Esophagus squamous epithelium (tissue), 5 donors: ENCODE measurements at regions not wholly inside any gene's neighbourhood (a gene's known extent, or its start where the extent isn't known, plus 50 kb on each side); places are given as distances from the start of the nearest gene placed in this dataset.

Experiments used
- DNase-seq: peaks from one replicate; lab custom pipeline; 2025; lab: John Stamatoyannopoulos, UW
- H3K27ac ChIP-seq, 4 donors: fragments of 200-600 bp; sonication (generic); one replicate each; pipeline ENCODE4 v1.5.1; 2016 to 2019; ENCODE audit warnings: mild to moderate bottlenecking in 1 of 4
- H3K27me3 ChIP-seq, 4 donors: fragments of 200-600 bp; sonication (generic); 1 replicate in 3 of 4; 2 replicates in 1 of 4; pipeline versions ENCODE4 v1.5.1 to v1.6.0; 2017 to 2021; ENCODE audit warnings: antibody characterized with exemption in 1 of 4
- H3K36me3 ChIP-seq, 3 donors: fragments of 200-600 bp; sonication (generic); one replicate each; pipeline ENCODE4 v1.5.1; 2016 to 2019
- H3K4me1 ChIP-seq, 3 donors: fragments of 200-600 bp; sonication (generic); one replicate each; pipeline ENCODE4 v1.5.1; 2017 to 2019
- H3K4me3 ChIP-seq, 4 donors: fragments of 200-600 bp; sonication (generic); 1 replicate in 3 of 4; 2 replicates in 1 of 4; pipeline ENCODE4 v1.5.1; 2016 to 2019; ENCODE audit warnings: mild to moderate bottlenecking in 2 of 4, moderate library complexity in 1 of 4
- H3K9me3 ChIP-seq, 3 donors: fragments of 200-600 bp; sonication (generic); one replicate each; pipeline ENCODE4 v1.5.1; 2016 to 2019
- CTCF ChIP-seq, 6 experiments: fragments of 450-650 bp in 4 of 6; fragments of 200-600 bp in 2 of 6; sonication (generic) in 2 of 6; IDR thresholded peaks; one replicate each; pipeline ENCODE4 v1.5.1; 2016 to 2019; ENCODE audit warnings: antibody characterized with exemption in 6 of 6, mild to moderate bottlenecking in 4 of 6, moderate library complexity in 4 of 6
- POLR2A ChIP-seq, 4 donors: fragments of 450-650 bp; IDR thresholded peaks; one replicate each; pipeline ENCODE4 v1.6.1; 2017; ENCODE audit warnings: antibody characterized with exemption in 4 of 4, mild to moderate bottlenecking in 4 of 4, moderate library complexity in 3 of 4
- WGBS, 2 donors: methylation state at CpG; one replicate each; pipeline ENCODE4 v1.1.5; 2018; 5-methylcytosine and 5-hydroxymethylcytosine counted together
- intact Hi-C: fragments of 100-400 bp; cut with DNase I; formaldehyde crosslinking; loops from one replicate; pipeline ENCODE4 v1.15.0; 2022
- donor health status: DM: yes; HTN: yes; CAD: no.

- 67 to 69% methylated on average over 2 of the region's 2 CpGs for WGBS, 2 donors
- intact Hi-C loops, result no loop called here
Observed at GRCh38 chr4:24731448-24731847, 63.9 kb upstream of the SOD3 start.

DNA sequence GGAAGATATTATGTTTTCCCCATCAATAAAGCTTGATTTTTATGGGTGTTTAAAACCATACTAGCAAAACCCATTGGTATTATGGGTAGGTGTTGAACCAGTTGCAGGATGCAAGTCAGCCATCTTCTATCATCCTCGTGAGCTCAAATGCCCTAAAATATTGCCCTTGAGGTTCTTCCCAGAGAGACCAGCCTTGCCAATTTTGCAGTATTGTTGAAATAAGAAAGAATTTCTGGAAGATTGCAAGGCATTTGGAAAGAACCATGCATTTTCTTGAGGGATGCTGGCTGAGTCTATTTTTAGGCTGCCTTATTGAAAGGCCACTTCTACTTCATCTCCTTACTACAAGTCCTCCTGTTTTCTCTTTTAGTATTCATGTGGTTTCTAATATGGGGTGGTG, 60.9 kb upstream of the SOD3 start:
- intact Hi-C loops, result no loop called here
- no peak for DNase-seq
- peaks cover 0 to 7% (median 0%) of the 10 kb centered on the region in 3 donors for H3K9me3 ChIP-seq
- peaks cover 0 to 21% (median 2%) of the 10 kb centered on the region in 3 donors for H3K4me1 ChIP-seq
- 58 to 62% methylated on average over 1 of the region's 1 CpG for WGBS, 2 donors
- peak overlapping the region in 2 of 4 donors; percentile 44 to 63 for H3K27ac ChIP-seq
- H3K4me3 ChIP-seq, result no peak overlapping the region
- no peak for TF ChIP-seq CTCF (IDR thresholded peaks at IDR 0.05)
- TF ChIP-seq POLR2A (IDR thresholded peaks at IDR 0.05), result no peak
- H3K27me3 ChIP-seq, result no peaks in the 10 kb centered on the region
- H3K36me3 ChIP-seq, result no peaks in the 10 kb centered on the region

More at GRCh38 chr4:24731448-24731847, 63.9 kb upstream of the SOD3 start:
- H3K9me3 ChIP-seq, result no peaks in the 10 kb centered on the region
- no peak for TF ChIP-seq POLR2A (IDR thresholded peaks at IDR 0.05)
- TF ChIP-seq CTCF (IDR thresholded peaks at IDR 0.05), result no peak
- DNase-seq, result no peak
- H3K36me3 ChIP-seq, result no peaks in the 10 kb centered on the region
- H3K27ac ChIP-seq, result no peak overlapping the region
- no peaks in the 10 kb centered on the region for H3K27me3 ChIP-seq
- H3K4me3 ChIP-seq, result no peak overlapping the region
- peaks cover 0 to 21% (median 2%) of the 10 kb centered on the region in 3 donors for H3K4me1 ChIP-seq

DNA sequence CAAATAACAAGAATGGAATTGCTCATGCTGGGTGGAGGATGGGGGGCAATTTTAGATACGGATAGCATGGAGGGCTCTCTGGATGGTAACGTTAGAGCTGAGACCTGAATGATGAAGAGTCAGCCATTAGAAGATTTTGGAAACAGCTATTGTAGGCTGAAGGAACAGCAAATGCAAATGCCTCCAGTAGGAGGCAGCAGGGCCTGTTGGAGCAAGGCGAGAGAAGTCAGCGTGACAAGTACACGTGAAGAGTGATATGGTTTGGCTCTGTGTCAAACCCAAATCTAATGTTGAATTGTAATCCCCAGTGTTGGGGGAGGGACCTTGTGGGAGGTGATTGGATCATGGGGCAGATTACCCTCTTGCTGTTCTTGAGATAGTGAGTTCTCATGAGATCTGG, 59.3 kb upstream of the SOD3 start:
- DNase-seq, result no peak
- WGBS, 2 donors, result 49 to 57% methylated on average over 5 of the region's 5 CpGs
- H3K4me3 ChIP-seq, result no peak overlapping the region
- H3K4me1 ChIP-seq, result peaks cover 0 to 11% (median 0%) of the 10 kb centered on the region in 3 donors
- no peak overlapping the region for H3K27ac ChIP-seq
- no peaks in the 10 kb centered on the region for H3K36me3 ChIP-seq
- TF ChIP-seq CTCF (IDR thresholded peaks at IDR 0.05), result peak in 4 of 6 experiments; percentile 7 to 61 (median 16)
- TF ChIP-seq POLR2A (IDR thresholded peaks at IDR 0.05), result no peak
- intact Hi-C loops, result no loop called here
- no peaks in the 10 kb centered on the region for H3K27me3 ChIP-seq
- H3K9me3 ChIP-seq, result peaks cover 0 to 7% (median 0%) of the 10 kb centered on the region in 3 donors

DNA sequence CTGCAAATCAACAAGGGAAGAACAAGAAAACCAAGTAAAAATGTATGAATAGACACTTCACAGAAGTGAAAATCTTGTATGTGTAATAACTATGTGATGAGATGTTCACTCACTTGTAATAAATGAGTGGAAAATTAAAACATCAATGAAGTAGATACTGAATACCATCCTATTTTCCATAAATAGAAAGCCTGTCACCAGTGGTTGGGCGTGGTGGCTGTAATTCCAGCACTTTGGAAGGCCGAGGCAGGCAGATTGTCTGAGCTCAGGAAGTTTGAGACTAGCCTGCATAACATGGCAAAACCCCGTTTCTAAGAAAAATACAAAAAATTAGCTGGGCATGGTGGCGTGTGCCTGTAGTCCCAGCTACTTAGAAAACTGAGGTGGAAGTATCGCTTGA, 53.5 kb upstream of the SOD3 start:
- peaks cover 0 to 7% (median 0%) of the 10 kb centered on the region in 3 donors for H3K9me3 ChIP-seq
- no peak overlapping the region for H3K4me3 ChIP-seq
- intact Hi-C loops, result no loop called here
- 74 to 78% methylated on average over 5 of the region's 5 CpGs for WGBS, 2 donors
- no peaks in the 10 kb centered on the region for H3K27me3 ChIP-seq
- TF ChIP-seq CTCF (IDR thresholded peaks at IDR 0.05) (no peak), POLR2A (IDR thresholded peaks at IDR 0.05) (no peak)
- no peaks in the 10 kb centered on the region for H3K36me3 ChIP-seq
- no peak overlapping the region for H3K27ac ChIP-seq
- no peaks in the 10 kb centered on the region for H3K4me1 ChIP-seq
- DNase-seq, result no peak

DNA sequence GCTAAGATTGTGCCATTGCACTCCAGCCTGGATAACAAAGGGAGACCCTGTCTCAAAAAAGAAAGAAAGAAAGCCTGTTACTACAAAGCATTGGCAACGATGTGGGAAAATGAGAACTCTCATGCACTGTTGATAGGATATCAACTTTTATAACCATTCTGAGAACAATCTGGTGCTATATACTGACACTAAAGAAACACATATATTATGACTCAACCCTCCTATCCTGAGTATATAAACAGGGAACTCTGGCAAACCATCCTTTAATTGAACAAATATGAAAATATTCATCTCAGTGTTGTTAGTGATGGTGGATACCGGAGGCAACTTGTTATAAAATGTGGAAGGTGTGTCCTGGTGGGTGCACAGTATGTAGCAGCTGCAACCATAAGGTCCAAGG, 53.0 kb upstream of the SOD3 start:
- Histone ChIP-seq H3K4me3 (no peak overlapping the region), H3K36me3 (no peaks in the 10 kb centered on the region), H3K27ac (no peak overlapping the region), H3K9me3 (peaks cover 0 to 5% (median 0%) of the 10 kb centered on the region in 3 donors), H3K27me3 (no peaks in the 10 kb centered on the region), H3K4me1 (no peaks in the 10 kb centered on the region)
- WGBS, 2 donors, result 72 to 96% methylated on average over 2 of the region's 2 CpGs
- no peak for TF ChIP-seq POLR2A (IDR thresholded peaks at IDR 0.05)
- TF ChIP-seq CTCF (IDR thresholded peaks at IDR 0.05), result no peak
- intact Hi-C loops, result no loop called here
- no peak for DNase-seq
